NCI-H2227 (cell line): ENCODE measurements at regions not wholly inside any gene's neighbourhood (a gene's known extent, or its start where the extent isn't known, plus 50 kb on each side); places are given as distances from the start of the nearest gene placed in this dataset.

Source experiments
- DNase-seq: peaks from one replicate; lab custom pipeline; 2025; ENCODE audit not compliant: unreplicated experiment; lab: John Stamatoyannopoulos, UW

DNA sequence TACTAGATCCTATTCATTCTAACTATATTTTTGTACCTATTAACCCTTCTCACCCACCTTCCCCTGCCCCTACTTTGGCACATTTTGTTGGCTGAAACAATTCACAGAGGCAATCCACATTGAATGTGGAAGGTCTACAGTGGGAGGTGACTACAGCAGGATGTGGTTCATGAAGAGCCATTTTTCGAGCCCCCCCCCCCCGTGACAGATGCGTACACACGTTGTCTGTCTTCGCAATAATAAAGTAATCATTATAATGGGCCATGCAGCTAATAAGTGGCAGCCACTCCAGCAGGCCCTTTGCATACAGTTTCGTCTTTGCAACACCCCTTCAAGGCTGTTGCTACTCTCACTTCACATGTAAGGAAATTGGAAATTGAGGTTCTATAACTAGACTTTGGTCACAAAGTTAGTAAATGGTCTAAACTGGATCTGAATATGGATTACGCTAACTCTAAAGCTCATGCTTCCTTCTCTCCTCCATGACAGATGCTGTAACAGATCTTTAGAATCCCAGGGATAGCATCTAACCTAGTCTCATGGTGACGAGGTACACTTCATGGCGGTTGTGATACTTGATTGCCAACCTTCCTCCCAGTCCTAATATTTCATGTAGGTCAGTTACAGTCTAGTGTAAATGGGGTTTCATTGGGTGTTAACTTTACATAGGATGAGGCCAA, 176.8 kb downstream of the MYCN start:
- DNase-seq = no peak

GRCh38 chr2:16115881-16116830, 175.8 kb downstream of the MYCN start:
- DNase-seq = no peak

DNA sequence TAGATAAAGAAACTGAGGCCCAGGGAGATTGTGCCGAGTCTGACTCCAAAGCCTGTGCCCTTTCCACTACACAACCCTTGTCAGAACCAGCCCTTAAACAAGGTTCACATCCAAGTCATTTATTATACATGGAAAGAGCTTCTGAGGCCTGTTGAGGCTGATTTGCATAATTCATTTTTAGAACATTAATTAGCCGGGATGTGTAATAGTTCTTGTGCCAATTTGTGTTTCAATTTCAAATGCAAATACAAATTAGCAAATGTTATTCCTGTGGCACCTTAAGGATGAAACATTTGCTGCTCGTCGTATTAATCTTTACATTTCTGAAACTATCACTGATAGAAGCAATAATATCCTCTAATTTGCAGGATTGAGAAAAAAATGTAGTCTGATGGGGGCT, 174.9 kb downstream of the MYCN start:
- no peak for DNase-seq

GRCh38 chr2:16114836-16115235, 174.5 kb downstream of the MYCN start:
- DNase-seq = no peak

GRCh38 chr2:16114070-16114469, 173.7 kb downstream of the MYCN start:
- DNase-seq = no peak

DNA sequence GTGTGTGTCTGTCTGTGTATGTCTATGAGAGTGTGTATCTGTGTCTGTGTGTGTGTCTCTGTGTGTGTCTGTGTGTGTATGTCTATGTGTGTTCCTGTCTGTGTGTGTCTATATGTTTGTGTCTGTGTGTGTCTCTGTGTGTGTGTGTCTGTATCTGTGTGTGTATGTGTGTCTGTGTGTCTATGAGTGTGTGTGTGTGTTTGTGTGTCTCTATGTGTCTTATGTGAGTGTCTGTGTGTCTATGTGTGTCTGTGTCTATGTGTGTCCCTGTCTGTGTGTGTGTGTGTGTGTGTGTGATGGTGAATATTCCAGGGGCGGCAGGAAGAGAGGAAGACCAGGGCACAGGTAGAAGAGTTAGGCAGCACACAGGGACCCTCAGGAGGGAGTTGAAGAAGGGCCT, 173.2 kb downstream of the MYCN start:
- no peak for DNase-seq

DNA sequence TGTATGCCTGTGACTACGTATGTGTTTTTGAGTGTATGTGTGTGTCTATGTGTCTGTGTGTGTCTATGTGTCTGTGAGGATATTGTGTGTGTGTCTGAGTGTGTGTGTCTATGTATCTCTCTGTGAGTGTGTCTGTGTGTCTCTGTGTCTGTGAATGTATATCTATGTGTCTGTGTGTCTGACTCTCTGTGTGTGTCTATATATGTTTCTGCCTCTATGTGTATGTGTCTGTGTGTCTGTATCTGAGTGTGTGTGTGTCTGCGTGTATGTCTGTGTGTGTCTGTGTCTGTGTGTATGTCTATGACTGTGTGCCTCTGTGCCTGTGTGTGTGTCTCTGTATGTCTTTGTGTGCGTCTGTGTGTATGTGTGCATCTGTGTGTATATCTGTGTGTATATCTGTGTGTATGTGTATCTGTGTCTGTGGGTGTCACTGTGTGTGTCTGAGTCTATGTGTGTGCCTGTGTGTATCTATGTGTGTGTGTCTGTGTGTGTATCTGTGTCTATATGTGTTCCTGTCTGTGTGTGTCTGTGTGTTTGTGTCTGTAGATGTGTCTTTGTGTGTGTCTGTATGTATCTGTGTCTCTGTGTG, 172.7 kb downstream of the MYCN start:
- no peak for DNase-seq

DNA sequence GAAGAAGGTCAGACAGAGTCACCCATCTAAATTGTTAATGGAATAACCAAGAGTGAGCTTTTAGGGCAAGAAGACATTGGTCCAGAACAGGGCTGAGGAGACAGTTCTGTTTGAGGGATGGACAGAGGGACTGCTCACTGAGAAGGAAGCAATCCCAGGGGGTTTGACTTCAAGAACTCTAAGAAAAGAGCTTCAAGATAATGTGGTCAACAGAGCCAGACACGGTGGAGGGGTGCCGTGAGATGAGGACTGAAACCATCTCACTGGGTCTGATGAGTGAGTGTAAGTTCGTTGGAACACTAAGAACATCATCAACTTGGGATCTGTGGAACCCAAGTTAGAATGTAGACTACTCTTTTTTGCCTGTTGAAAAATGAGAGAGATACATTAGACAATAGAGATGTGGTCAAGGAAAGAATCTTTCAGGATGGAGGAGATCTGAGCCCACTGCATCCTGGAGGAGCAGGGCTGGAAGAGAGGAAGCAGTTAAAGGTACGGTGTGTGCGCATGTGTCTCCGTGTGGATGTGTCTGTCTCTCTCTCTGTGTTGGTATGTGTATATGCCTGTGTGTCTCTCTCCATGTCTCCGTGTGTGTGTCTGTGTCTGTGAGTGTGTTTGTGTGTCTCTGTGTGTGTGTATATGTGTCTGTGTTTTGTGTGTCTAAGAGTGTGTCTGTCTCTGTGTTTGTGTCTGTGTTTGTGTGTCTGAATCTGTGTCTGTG, 172.1 kb downstream of the MYCN start:
- DNase-seq = no peak

DNA sequence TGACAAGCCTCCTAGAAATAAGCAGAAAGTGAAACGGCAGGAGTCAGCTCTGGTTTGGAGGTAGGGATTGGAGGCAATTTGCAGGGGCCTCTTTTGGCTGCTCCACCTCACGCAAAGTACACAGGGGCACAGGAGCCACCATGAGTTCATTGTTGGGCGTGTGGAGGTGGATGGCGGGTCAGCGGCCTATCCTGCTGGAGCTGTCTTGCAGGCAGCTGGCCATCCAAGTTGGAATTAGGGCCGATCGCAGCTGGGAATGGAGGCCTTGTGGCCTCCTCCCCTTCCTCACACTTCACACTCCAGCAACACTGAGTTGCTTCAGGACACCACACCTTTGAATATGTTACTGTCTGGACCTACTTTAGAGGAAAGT, 171.5 kb downstream of the MYCN start:
- DNase-seq = no peak

GRCh38 chr2:16109821-16110310, 169.5 kb downstream of the MYCN start:
- DNase-seq = no peak

- no peak for DNase-seq
These were observed 169.0 kb downstream of the MYCN start for GRCh38 chr2:16109368-16109820.

DNA sequence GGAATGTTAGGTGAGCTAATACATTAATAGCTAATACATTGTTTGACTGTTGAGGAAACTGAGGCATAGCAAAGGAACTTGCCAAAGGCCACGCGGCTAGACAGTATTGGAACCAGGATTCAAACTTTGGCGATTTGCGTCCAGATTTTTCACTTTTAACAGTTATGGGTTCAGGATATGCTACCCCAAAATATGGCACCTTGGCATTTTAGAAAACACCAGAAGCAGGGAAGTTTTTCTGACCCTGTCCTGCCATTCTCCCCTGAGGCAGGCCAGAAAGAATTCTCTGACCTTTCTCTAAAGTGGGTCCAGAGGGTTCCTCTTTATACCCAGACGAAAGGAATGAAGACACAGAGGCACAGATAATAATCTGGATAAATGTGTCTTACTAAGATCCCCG, 166.9 kb downstream of the MYCN start:
- DNase-seq = no peak

DNA sequence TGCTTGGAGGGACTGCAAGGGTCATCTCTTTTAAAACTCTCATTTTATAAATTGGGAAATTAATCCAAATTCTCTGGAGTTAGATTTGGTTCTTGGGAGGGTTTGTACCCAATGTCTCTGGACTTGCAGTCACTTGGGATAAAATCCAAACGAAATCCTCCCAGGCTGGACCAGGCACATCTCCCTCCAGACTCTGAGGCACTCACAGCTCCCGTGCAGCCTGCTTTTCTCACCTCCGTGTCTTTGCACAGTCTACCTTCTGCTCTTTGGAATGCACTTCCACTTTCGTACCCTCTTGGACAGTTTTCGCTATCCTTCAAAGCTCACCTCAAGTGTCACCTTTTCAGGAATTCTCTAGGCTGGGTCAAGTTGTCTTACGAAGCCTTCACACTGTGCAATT, 166.3 kb downstream of the MYCN start:
- DNase-seq = peak; percentile 48

DNA sequence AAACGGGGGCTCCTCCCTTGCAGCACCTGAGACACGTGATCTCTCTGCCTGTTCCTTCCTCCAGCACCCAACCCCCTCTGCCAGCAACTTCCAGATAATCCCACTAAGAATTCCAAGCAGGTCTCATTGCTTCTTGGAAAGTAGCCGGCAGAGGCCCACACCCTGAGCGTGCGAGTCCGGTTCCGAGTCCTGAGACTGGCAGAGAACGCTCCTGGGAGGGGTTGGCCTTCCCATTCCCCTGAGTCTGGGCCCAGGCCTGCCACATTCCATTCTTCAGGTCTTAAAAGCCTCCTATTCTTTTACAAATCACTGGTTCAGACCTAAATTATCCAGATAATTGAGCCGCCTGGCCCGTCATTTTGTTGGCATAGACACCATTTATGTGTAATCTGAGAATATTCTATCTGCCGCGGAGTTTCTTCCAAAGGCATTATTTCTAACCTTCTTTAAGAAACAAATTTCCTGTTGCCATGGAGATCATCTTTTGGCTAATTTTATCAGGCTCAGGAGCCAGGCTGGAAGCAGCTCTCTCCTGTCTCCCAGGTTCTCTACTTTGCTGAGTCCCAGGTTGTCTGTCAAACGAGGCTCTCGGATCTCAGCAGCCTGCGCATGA, 165.4 kb downstream of the MYCN start:
- DNase-seq = peak; percentile 92

DNA sequence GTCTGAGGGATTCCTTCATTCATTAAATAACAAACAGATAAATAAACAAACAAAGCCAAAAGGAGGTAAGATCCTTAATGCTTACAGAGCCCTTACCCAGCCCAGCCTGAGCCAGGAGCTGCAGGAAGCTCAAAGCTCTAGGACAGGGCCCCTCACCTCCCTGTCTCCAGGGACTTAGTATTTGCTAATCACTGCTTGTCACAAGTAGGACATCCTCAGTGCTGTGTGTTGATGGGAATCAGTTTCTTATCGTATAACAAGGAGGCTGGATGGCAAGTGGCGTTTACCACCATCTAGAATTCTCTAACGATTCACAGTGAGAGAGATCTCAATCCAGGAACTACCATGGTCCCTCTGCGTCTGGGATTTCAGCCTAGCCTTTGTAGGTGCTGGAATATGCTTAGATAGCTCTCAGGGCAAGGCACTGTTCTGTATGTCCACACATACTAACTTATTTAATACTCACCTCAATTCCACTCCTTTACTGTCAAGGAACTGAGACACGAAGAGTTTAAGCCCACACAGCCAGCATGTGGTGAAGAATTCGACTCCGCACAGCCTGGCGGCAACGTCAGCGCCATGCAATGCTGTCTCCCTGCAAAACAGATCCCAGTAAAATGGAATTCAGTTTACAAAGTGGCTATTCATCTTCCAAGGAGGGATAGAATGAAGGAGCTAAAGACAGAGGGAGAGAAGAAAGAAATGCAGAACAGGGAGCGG, 164.8 kb downstream of the MYCN start:
- DNase-seq = no peak

- DNase-seq = no peak
These were observed 164.1 kb downstream of the MYCN start for GRCh38 chr2:16104315-16104948.

DNA sequence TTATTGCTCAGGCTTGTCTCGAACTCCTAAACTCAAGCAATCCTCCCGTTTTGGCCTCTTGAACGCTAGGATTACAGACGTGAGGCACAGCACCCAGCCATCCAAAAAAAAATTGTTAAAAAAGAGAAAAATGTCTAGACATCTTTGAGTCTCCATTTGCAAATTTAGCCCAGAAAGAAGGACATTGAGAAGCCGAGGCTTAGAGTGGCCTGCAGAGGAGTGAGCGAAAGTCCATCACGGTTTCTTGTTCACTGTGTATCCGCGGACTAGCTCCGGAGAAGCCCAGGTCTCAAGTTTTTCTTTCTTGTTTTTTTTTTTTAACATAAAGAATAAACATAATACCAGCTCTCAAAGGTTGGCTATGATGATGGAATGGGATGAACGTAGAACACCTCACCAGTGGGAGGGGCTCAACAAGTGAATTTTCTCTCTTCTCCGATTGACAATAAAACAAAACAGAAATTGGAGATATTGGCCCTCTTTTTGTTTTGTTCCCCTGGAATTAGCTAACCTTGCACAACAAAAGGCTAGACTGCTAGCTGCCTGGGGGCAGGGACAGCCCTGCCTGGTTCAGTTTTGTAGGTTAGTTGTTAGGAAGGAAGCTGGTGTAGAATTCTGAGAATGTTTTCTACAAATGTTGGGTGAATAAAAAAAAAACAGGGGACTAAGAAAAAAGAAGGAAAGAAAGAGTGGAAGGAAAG, 163.4 kb downstream of the MYCN start:
- DNase-seq = no peak

DNA sequence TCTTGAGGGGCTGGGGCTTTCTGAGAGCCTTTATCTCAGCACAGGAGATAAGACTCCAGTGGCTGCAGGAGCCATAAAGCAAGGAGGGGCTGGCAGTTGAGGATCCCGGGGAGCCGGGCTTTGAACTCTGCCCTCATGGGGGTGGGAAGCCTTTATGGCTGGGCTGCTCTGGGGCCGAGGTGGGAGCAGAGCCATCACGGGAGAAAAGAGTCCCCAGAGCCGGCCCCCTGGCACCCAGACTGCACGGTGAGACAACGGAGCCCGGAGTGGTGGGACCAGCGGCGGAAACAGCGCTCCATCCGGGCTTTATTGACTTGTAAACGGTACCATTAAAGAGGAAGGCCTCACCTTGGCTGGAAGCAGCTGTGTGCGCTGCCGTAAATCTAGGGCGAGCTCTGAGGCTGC, 162.6 kb downstream of the MYCN start:
- DNase-seq = no peak
